Liver (tissue), 8 donors: ENCODE measurements at regions not wholly inside any gene's neighbourhood (a gene's known extent, or its start where the extent isn't known, plus 50 kb on each side); places are given as distances from the start of the nearest gene placed in this dataset.

Experiments used
- DNase-seq: peaks from one replicate; pipeline ENCODE4 v3.0.0-alpha.2; 2017; ENCODE audit warnings: low spot score
- H3K27ac ChIP-seq, 2 donors: one replicate each; pipeline ENCODE4 v1.7.0; 2013; ENCODE audit warnings: inconsistent platforms in 2 of 2, low read length in 2 of 2, control low read depth in 1 of 2, low read depth in 1 of 2, mild to moderate bottlenecking in 1 of 2
- H3K27me3 ChIP-seq, 4 donors: one replicate each; pipeline versions ENCODE4 v1.6.1 to v1.7.0; 2013; ENCODE audit warnings: low read length in 3 of 4, inconsistent platforms in 1 of 4, mild to moderate bottlenecking in 1 of 4, moderate library complexity in 1 of 4; ENCODE audit not compliant: control insufficient read depth in 4 of 4, insufficient read depth in 4 of 4
- H3K36me3 ChIP-seq, 4 donors: one replicate each; pipeline versions ENCODE4 v1.6.1 to v1.7.0; 2013; ENCODE audit warnings: low read length in 3 of 4, mild to moderate bottlenecking in 3 of 4, low read depth in 1 of 4, moderate library complexity in 1 of 4; ENCODE audit not compliant: control insufficient read depth in 4 of 4, insufficient read depth in 3 of 4
- H3K4me1 ChIP-seq, 4 donors: one replicate each; pipeline versions ENCODE4 v1.6.1 to v1.7.0; 2013; ENCODE audit warnings: low read length in 3 of 4, mild to moderate bottlenecking in 3 of 4, moderate library complexity in 1 of 4; ENCODE audit not compliant: control insufficient read depth in 4 of 4, insufficient read depth in 4 of 4
- H3K4me3 ChIP-seq, 3 donors: one replicate each; pipeline versions ENCODE4 v1.6.1 to v1.7.0; 2013; ENCODE audit warnings: low read length in 3 of 3, control low read depth in 1 of 3, low read depth in 1 of 3, mild to moderate bottlenecking in 1 of 3
- H3K9ac ChIP-seq, 2 donors: one replicate each; pipeline ENCODE4 v1.7.0; 2013; ENCODE audit warnings: low read length in 2 of 2, mild to moderate bottlenecking in 2 of 2, moderate library complexity in 2 of 2, control low read depth in 1 of 2, low read depth in 1 of 2
- H3K9me3 ChIP-seq, 4 donors: one replicate each; pipeline versions ENCODE4 v1.6.1 to v1.7.0; 2013; ENCODE audit warnings: low read length in 3 of 4; ENCODE audit not compliant: control insufficient read depth in 4 of 4
- CTCF ChIP-seq: fragments of 150-350 bp; IDR thresholded peaks from 2 replicates; pipeline ENCODE4 v1.5.1; 2017; ENCODE audit warnings: improper control_type of control experiment, low read depth, low read length; ENCODE audit not compliant: missing input control
- EGR1 ChIP-seq, 2 donors: IDR thresholded peaks; 2 replicates each; pipeline ENCODE4 v1.6.1; 2016 to 2018; ENCODE audit warnings: antibody characterized with exemption in 2 of 2, low read depth in 2 of 2
- FOXA1 ChIP-seq: IDR thresholded peaks from 2 replicates; pipeline ENCODE4 v1.6.1; 2016; ENCODE audit warnings: antibody characterized with exemption
- FOXA2 ChIP-seq: IDR thresholded peaks from 2 replicates; pipeline ENCODE4 v1.6.1; 2016; ENCODE audit warnings: antibody characterized with exemption
- GABPA ChIP-seq, 2 donors: IDR thresholded peaks in 1 of 2; conservative IDR thresholded peaks in 1 of 2; 2 replicates each; pipeline ENCODE4 v1.6.1; 2016; ENCODE audit warnings: antibody characterized with exemption in 2 of 2, mild to moderate bottlenecking in 1 of 2, moderate library complexity in 1 of 2
- HNF4A ChIP-seq, 2 donors: conservative IDR thresholded peaks; 2 replicates each; pipeline ENCODE4 v1.6.1; 2016; ENCODE audit warnings: antibody characterized with exemption in 2 of 2, mild to moderate bottlenecking in 2 of 2
- JUND ChIP-seq, 2 donors: IDR thresholded peaks; 2 replicates each; pipeline ENCODE4 v1.6.1; 2016; ENCODE audit warnings: antibody characterized with exemption in 2 of 2
- MAX ChIP-seq: IDR thresholded peaks from 2 replicates; pipeline ENCODE4 v1.6.1; 2016; ENCODE audit warnings: antibody characterized with exemption
- NR2F2 ChIP-seq: IDR thresholded peaks from 2 replicates; pipeline ENCODE4 v1.6.1; 2016; ENCODE audit warnings: antibody characterized with exemption
- RAD21 ChIP-seq, 2 donors: IDR thresholded peaks; 2 replicates each; pipeline ENCODE4 v1.6.1; 2016; ENCODE audit warnings: antibody characterized with exemption in 2 of 2, mild to moderate bottlenecking in 2 of 2
- SP1 ChIP-seq: IDR thresholded peaks from 2 replicates; pipeline ENCODE4 v1.6.1; 2018; ENCODE audit warnings: antibody characterized with exemption, mild to moderate bottlenecking
- TAF1 ChIP-seq: conservative IDR thresholded peaks from 2 replicates; pipeline ENCODE4 v1.6.1; 2016; ENCODE audit warnings: antibody characterized with exemption, mild to moderate bottlenecking
- YY1 ChIP-seq: IDR thresholded peaks from 2 replicates; pipeline ENCODE4 v1.6.1; 2016; ENCODE audit warnings: antibody characterized with exemption, mild to moderate bottlenecking
- WGBS: extraction: QIAGEN DNeasy Blood & Tissue Kit; methylation state at CpG from one replicate; pipeline ENCODE4 v1.1.7; 2013; 5-methylcytosine and 5-hydroxymethylcytosine counted together
- TF ChIP-seq, protein P1 (sequence below): IDR thresholded peaks from 2 replicates; pipeline ENCODE4 v1.6.1; 2016; ENCODE audit warnings: antibody characterized with exemption
- TF ChIP-seq, protein P2 (sequence below): IDR thresholded peaks from 2 replicates; pipeline ENCODE4 v1.6.1; 2016; ENCODE audit warnings: antibody characterized with exemption
- TF ChIP-seq, protein P3 (sequence below): IDR thresholded peaks from 2 replicates; pipeline ENCODE4 v1.6.1; 2016; ENCODE audit warnings: antibody characterized with exemption, mild to moderate bottlenecking
- donor health status: healthy.
- donor health status: healthy.
- donor health status: healthy.
- donor health status: healthy.
- donor health status: healthy.

- no peak for TF ChIP-seq EGR1 (IDR thresholded peaks at IDR 0.05; ENCODE audit: low read depth in 2 of 2)
- no peak for TF ChIP-seq CTCF
- TF ChIP-seq SP1 = no peak
- no peak for TF ChIP-seq JUND (IDR thresholded peaks at IDR 0.05)
- no peak for TF ChIP-seq FOXA1
- TF ChIP-seq TAF1 = no peak
- TF ChIP-seq YY1 = no peak
- no peak for TF ChIP-seq HNF4A (conservative IDR thresholded peaks at IDR 0.05)
- TF ChIP-seq FOXA2 = no peak
- TF ChIP-seq MAX = no peak
- TF ChIP-seq RAD21 (IDR thresholded peaks at IDR 0.05) = no peak
- TF ChIP-seq, protein P1, sequence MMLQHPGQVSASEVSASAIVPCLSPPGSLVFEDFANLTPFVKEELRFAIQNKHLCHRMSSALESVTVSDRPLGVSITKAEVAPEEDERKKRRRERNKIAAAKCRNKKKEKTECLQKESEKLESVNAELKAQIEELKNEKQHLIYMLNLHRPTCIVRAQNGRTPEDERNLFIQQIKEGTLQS = no peak
- Histone ChIP-seq H3K27ac (no peak overlapping the region), H3K4me1 (peaks cover 0 to 8% (median 5%) of the 10 kb centered on the region in 4 donors), H3K36me3 (no peaks in the 10 kb centered on the region), H3K9ac (no peak overlapping the region), H3K27me3 (no peaks in the 10 kb centered on the region), H3K9me3 (no peaks in the 10 kb centered on the region), H3K4me3 (no peak overlapping the region)
- DNase-seq = no peak
- 81% methylated on average over 2 of the region's 2 CpGs for WGBS
These were observed 270.3 kb upstream of the SYNCRIP start for GRCh38 chr6:85913001-85913400.

GRCh38 chr6:85912582-85912981 is 269.9 kb upstream of the SYNCRIP start:
- no peaks in the 10 kb centered on the region for H3K36me3 ChIP-seq
- H3K9me3 ChIP-seq = no peaks in the 10 kb centered on the region
- no peak for DNase-seq
- WGBS = 84% methylated on average over 3 of the region's 3 CpGs
- peaks cover 0 to 11% (median 5%) of the 10 kb centered on the region in 4 donors for H3K4me1 ChIP-seq
- TF ChIP-seq GABPA (IDR thresholded peaks at IDR 0.05 in 1 of 2, conservative IDR thresholded peaks at IDR 0.05 in 1 of 2) = no peak
- TF ChIP-seq SP1 = no peak
- TF ChIP-seq NR2F2 = no peak
- TF ChIP-seq FOXA1 = no peak
- no peak for TF ChIP-seq CTCF
- no peak for TF ChIP-seq YY1
- TF ChIP-seq HNF4A (conservative IDR thresholded peaks at IDR 0.05) = no peak
- TF ChIP-seq, protein P2, sequence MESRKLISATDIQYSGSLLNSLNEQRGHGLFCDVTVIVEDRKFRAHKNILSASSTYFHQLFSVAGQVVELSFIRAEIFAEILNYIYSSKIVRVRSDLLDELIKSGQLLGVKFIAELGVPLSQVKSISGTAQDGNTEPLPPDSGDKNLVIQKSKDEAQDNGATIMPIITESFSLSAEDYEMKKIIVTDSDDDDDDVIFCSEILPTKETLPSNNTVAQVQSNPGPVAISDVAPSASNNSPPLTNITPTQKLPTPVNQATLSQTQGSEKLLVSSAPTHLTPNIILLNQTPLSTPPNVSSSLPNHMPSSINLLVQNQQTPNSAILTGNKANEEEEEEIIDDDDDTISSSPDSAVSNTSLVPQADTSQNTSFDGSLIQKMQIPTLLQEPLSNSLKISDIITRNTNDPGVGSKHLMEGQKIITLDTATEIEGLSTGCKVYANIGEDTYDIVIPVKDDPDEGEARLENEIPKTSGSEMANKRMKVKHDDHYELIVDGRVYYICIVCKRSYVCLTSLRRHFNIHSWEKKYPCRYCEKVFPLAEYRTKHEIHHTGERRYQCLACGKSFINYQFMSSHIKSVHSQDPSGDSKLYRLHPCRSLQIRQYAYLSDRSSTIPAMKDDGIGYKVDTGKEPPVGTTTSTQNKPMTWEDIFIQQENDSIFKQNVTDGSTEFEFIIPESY = no peak
- no peak for TF ChIP-seq MAX
- no peak for TF ChIP-seq JUND (IDR thresholded peaks at IDR 0.05)
- no peak for TF ChIP-seq TAF1
- TF ChIP-seq, protein P3, sequence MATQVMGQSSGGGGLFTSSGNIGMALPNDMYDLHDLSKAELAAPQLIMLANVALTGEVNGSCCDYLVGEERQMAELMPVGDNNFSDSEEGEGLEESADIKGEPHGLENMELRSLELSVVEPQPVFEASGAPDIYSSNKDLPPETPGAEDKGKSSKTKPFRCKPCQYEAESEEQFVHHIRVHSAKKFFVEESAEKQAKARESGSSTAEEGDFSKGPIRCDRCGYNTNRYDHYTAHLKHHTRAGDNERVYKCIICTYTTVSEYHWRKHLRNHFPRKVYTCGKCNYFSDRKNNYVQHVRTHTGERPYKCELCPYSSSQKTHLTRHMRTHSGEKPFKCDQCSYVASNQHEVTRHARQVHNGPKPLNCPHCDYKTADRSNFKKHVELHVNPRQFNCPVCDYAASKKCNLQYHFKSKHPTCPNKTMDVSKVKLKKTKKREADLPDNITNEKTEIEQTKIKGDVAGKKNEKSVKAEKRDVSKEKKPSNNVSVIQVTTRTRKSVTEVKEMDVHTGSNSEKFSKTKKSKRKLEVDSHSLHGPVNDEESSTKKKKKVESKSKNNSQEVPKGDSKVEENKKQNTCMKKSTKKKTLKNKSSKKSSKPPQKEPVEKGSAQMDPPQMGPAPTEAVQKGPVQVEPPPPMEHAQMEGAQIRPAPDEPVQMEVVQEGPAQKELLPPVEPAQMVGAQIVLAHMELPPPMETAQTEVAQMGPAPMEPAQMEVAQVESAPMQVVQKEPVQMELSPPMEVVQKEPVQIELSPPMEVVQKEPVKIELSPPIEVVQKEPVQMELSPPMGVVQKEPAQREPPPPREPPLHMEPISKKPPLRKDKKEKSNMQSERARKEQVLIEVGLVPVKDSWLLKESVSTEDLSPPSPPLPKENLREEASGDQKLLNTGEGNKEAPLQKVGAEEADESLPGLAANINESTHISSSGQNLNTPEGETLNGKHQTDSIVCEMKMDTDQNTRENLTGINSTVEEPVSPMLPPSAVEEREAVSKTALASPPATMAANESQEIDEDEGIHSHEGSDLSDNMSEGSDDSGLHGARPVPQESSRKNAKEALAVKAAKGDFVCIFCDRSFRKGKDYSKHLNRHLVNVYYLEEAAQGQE = no peak
- H3K27me3 ChIP-seq = no peaks in the 10 kb centered on the region
- no peak overlapping the region for H3K27ac ChIP-seq
- no peak overlapping the region for H3K4me3 ChIP-seq
- H3K9ac ChIP-seq = no peak overlapping the region
